Choroid plexus epithelial cell (primary cell): ENCODE measurements at regions not wholly inside any gene's neighbourhood (a gene's known extent, or its start where the extent isn't known, plus 50 kb on each side); places are given as distances from the start of the nearest gene placed in this dataset.

ENCODE experiments used
- DNase-seq: peaks from one replicate; pipeline ENCODE4 v3.0.0-alpha.2; 2010; ENCODE audit warnings: low read depth
- H3K4me3 ChIP-seq: 2 replicates; pipeline ENCODE4 v1.5.1; 2011; ENCODE audit warnings: low read depth, mild to moderate bottlenecking, control low read depth, low read length, moderate library complexity
- CTCF ChIP-seq: conservative IDR thresholded peaks from 2 replicates; pipeline ENCODE4 v1.5.1; 2011; ENCODE audit warnings: low read depth, mild to moderate bottlenecking, control low read depth, inconsistent platforms, low read length, moderate library complexity

GRCh38 chr1:242784084-242784483, 259.6 kb upstream of the PLD5 start:
- no peak for TF ChIP-seq CTCF
- no peak for DNase-seq

DNA sequence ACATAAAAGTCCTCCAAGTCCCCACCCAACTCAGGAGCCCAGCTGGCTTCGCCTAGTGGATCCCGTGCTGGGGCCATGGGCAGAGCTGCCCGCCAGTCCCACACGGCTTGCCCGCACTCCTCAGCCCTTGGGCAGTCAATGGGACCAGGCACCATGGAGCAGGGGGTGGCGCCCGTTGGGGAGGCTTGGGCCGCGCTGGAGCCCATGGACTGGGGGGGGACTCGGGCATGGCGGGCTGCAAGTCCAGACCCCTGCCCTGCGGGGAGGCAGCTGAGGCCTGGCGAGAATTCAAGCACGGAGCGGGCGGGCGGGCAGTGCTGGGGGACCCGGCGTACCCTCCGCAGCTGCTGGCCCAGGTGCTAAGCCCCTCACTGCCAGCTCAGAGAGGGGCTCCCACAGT, 249.8 kb upstream of the PLD5 start:
- no peak for DNase-seq
- H3K4me3 ChIP-seq: no peak overlapping the region
- TF ChIP-seq CTCF: no peak

More at GRCh38 chr1:242784084-242784483, 259.6 kb upstream of the PLD5 start:
- H3K4me3 ChIP-seq: no peak overlapping the region

DNA sequence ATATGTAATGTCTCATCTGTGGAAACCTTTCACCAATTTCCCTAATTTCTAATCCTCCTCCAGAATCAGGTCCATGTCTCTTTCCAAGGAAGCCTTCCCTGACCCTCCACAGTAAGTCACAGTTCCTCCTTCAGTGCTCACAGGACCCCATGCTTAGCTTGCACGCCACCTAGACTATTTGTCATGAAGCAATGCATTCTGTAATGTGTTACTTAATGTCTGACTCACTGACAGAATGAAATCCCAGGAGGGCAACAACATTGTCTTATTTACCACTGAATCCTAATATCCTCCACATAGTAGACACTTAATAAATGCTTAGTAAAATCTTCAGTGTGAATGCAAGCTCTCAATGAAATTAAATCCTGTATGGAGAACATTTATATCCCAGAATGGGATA, 245.9 kb upstream of the PLD5 start:
- no peak for DNase-seq
- no peak overlapping the region for H3K4me3 ChIP-seq
- TF ChIP-seq CTCF: no peak

DNA sequence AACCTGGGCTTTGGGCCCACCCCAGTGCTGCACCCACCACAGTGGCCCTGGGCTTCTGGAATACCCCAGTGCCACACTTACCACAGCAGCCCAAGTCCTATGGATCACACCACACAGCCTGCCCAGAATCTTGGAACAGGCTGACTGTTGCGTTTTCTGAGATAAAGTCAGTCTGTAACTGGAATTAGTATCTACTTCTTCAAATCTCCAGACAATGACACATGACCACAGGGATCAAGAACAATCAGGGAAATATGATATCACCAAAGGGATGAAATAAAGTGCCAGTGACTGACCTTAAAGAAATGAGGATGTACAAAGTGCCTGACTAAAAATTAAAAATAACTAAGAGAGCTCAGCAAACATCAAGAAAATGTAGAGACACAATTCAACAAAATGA, 239.7 kb upstream of the PLD5 start:
- TF ChIP-seq CTCF: no peak

GRCh38 chr1:242761556-242761955, 237.1 kb upstream of the PLD5 start:
- no peak for DNase-seq
- H3K4me3 ChIP-seq: no peak overlapping the region
- TF ChIP-seq CTCF: no peak

More for the DNA sequence above, 239.7 kb upstream of the PLD5 start:
- no peak for DNase-seq
- H3K4me3 ChIP-seq: no peak overlapping the region

- TF ChIP-seq CTCF: no peak
- H3K4me3 ChIP-seq: no peak overlapping the region
- no peak for DNase-seq
Observed at GRCh38 chr1:242754926-242755325, 230.4 kb upstream of the PLD5 start.

DNA sequence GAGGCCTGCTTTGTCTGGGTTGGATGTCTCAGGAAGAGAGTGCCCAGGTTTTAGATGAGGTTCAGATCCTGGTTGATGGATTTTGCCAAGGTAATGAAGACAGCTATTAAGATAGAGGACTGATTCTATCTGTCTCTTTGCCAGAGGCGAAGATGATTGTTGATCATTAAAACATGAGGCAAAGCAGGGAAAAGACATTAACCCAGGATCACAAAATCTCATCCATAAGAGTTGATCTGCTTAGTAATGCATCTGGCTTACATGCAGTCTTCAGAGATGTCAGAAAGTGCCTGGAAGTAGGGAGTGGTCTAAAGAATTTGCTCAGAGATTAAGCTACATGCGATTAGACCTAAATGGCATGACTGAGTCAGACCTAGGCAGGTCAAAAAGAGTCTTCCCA, 229.6 kb upstream of the PLD5 start:
- DNase-seq: no peak
- H3K4me3 ChIP-seq: no peak overlapping the region

More for the DNA sequence above, 229.6 kb upstream of the PLD5 start:
- no peak for TF ChIP-seq CTCF
